ENCODE measurements at regions not wholly inside any gene's neighbourhood (a gene's known extent, or its start where the extent isn't known, plus 50 kb on each side); places are given as distances from the start of the nearest gene placed in this dataset.

- TF ChIP-seq CTCF (tag by site-specific recombination; IDR thresholded peaks at IDR 0.05) (no peak), ZNF23 (tag by site-specific recombination; IDR thresholded peaks at IDR 0.05; ENCODE audit: borderline replicate concordance) (no peak), KLF8 (tag by site-specific recombination; IDR thresholded peaks at IDR 0.05) (no peak), MEIS1 (CRISPR knock-in tag; IDR thresholded peaks at IDR 0.05; ENCODE audit: borderline replicate concordance) (no peak)
- TF ChIP-seq, protein P1, sequence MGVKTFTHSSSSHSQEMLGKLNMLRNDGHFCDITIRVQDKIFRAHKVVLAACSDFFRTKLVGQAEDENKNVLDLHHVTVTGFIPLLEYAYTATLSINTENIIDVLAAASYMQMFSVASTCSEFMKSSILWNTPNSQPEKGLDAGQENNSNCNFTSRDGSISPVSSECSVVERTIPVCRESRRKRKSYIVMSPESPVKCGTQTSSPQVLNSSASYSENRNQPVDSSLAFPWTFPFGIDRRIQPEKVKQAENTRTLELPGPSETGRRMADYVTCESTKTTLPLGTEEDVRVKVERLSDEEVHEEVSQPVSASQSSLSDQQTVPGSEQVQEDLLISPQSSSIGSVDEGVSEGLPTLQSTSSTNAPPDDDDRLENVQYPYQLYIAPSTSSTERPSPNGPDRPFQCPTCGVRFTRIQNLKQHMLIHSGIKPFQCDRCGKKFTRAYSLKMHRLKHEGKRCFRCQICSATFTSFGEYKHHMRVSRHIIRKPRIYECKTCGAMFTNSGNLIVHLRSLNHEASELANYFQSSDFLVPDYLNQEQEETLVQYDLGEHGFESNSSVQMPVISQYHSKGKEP (tag by site-specific recombination; IDR thresholded peaks at IDR 0.05): no peak
Measured at GRCh38 chr4:80145739-80146138, 51.6 kb upstream of the PRDM8 start.

Data from HEK293 (cell line).